Fibroblast of skin of back (primary cell): ENCODE measurements at regions not wholly inside any gene's neighbourhood (a gene's known extent, or its start where the extent isn't known, plus 50 kb on each side); places are given as distances from the start of the nearest gene placed in this dataset.

ENCODE experiments used
- DNase-seq: peaks from one replicate; pipeline ENCODE4 v3.0.0-alpha.2; 2013

GRCh38 chr14:97306760-97307246 is 509.6 kb downstream of the VRK1 start:
- peak; percentile 43 for DNase-seq

GRCh38 chr14:97311411-97311810 is 514.2 kb downstream of the VRK1 start:
- no peak for DNase-seq

- DNase-seq = no peak
Measured at GRCh38 chr14:97312910-97313309, 515.7 kb downstream of the VRK1 start.

- DNase-seq = no peak
Measured at GRCh38 chr14:97315790-97316189, 518.6 kb downstream of the VRK1 start.

- DNase-seq = no peak
Measured at GRCh38 chr14:97318380-97318779, 521.2 kb downstream of the VRK1 start.

GRCh38 chr14:97319691-97320090 is 522.5 kb downstream of the VRK1 start:
- DNase-seq = no peak

GRCh38 chr14:97328743-97329142 is 531.6 kb downstream of the VRK1 start:
- peak; percentile 4 for DNase-seq

GRCh38 chr14:97329701-97330100 is 532.5 kb downstream of the VRK1 start:
- DNase-seq = peak; percentile 69

GRCh38 chr14:97331058-97331457 is 533.9 kb downstream of the VRK1 start:
- DNase-seq = no peak

GRCh38 chr14:97331526-97331925 is 534.3 kb downstream of the VRK1 start:
- no peak for DNase-seq

GRCh38 chr14:97336179-97336578 is 539.0 kb downstream of the VRK1 start:
- no peak for DNase-seq

GRCh38 chr14:97336816-97337215 is 539.6 kb downstream of the VRK1 start:
- DNase-seq = no peak

GRCh38 chr14:97337267-97337666 is 540.1 kb downstream of the VRK1 start:
- no peak for DNase-seq

- no peak for DNase-seq
Measured at GRCh38 chr14:97337670-97338069, 540.5 kb downstream of the VRK1 start.

GRCh38 chr14:97344666-97345065 is 547.5 kb downstream of the VRK1 start:
- no peak for DNase-seq

GRCh38 chr14:97346675-97347074 is 549.5 kb downstream of the VRK1 start:
- DNase-seq = no peak

- no peak for DNase-seq
Measured at GRCh38 chr14:97349463-97349862, 552.3 kb downstream of the VRK1 start.

- no peak for DNase-seq
Measured at GRCh38 chr14:97349946-97350345, 552.8 kb downstream of the VRK1 start.

GRCh38 chr14:97350415-97350814 is 553.2 kb downstream of the VRK1 start:
- DNase-seq = no peak

GRCh38 chr14:97350894-97351731 is 553.9 kb downstream of the VRK1 start:
- no peak for DNase-seq

- no peak for DNase-seq
Measured at GRCh38 chr14:97353102-97353501, 555.9 kb downstream of the VRK1 start.

- no peak for DNase-seq
Measured at GRCh38 chr14:97354119-97354722, 557.0 kb downstream of the VRK1 start.

GRCh38 chr14:97359341-97359740 is 562.2 kb downstream of the VRK1 start:
- DNase-seq = no peak

GRCh38 chr14:97361181-97361580 is 564.0 kb downstream of the VRK1 start:
- DNase-seq = no peak
